Left ventricle myocardium superior (tissue), 1 donor: ENCODE measurements at regions not wholly inside any gene's neighbourhood (a gene's known extent, or its start where the extent isn't known, plus 50 kb on each side); places are given as distances from the start of the nearest gene placed in this dataset.
A peak's percentile ranks its signal among the peaks of the same experiment; 100 is the strongest.

ENCODE experiments used
- ATAC-seq: fragments of 200-7000 bp; cut with Tn5 transposase; one replicate; pipeline ENCODE4 v1.9.1; 2020; ENCODE audit warnings: mild to moderate bottlenecking, moderate library complexity
- DNase-seq: peaks from one replicate; pipeline ENCODE4 v3.0.0-alpha.2; 2020
- intact Hi-C: fragments of 100-400 bp; cut with micrococcal nuclease; formaldehyde crosslinking; loops from one replicate; pipeline ENCODE4 v1.11.0; 2022
- donor health status: DM: no; HTN: yes; CAD: no; lungs with severe emphysema.

DNA sequence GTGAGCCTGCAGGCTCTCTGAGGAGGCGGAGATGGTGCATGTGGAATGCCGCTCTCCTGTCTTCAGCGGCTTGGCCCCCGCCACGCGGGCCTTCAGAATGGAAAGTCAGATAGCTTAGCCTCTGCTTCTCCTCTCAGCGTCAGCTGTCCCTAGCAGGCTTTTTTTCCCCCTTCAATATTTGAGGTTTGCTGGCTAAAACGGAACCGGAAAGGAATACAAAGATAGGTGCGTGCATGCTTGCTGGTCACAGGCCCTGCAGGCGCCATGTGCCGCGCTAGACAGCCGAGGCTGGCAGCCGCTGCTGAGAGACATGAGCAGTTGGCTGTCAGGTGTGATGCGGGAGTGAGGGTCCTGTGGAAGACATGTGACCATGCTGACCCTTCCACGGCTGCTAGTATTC, 161.2 kb upstream of the COBL start:
- no peak for DNase-seq
- no peak for ATAC-seq
- intact Hi-C loops = no loop called here

DNA sequence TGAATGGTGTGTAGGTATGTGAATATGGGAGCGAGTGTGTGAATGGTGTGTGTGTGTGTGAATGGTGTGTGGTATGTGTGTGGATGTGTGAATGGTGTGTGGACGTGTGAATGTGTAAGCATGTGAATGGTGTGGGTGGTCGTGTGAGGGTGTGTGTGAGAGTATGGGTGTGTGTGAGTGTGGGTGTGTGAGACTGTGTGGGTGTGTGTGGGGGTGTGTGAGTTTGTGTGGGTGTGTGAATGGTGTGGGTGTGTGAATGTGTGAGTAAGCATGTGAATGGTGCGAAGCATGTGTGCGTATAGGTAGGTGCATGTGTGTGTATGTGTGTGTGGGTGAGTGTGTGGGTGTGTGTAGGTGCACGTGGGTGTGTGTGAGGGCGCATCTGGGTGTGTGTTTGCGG, 160.7 kb upstream of the COBL start:
- intact Hi-C loops = no loop called here
- ATAC-seq (no peak), DNase-seq (no peak)

GRCh38 chr7:51476026-51476425, 159.4 kb upstream of the COBL start:
- intact Hi-C loops = no loop called here
- no peak for ATAC-seq
- no peak for DNase-seq

DNA sequence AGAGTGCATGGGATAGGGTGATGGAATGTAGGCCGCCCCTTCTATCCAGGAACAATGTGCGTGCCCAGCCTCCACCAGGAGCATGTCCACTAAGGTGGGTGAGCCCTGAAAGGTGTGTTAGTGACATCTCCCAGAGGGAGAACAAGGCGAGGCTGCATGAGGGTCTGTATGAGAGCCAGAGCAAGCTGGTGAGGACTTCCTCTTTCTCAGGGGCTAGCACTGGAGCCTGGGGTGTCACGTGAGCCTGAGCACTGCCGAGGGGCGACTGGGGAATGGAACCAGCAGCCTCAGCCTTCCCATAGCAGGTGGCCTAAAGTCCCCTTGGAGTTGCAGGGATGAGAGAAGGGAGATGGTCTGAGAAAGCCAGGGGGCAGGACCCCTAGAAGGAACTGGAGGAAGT, 156.3 kb upstream of the COBL start:
- intact Hi-C loops = no loop called here

DNA sequence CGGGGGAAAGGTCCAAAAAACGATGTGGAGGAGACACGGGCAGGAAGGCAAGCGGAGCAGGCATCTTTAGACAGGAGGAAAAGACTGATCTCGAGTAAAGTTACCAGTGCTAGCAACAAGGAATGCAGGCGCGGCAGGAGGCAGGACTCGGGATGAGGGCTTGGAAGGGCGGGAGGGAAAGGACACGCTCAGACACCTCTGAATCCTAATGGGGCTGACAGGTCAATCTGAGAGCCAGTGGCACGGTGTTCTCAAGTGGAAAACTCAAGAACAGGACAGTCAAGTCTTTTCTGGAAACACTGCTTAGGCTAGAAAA, 155.3 kb upstream of the COBL start:
- ATAC-seq (no peak), DNase-seq (no peak)
- intact Hi-C loops = no loop called here

More for the DNA sequence above, 156.3 kb upstream of the COBL start:
- DNase-seq = no peak
- ATAC-seq = no peak

GRCh38 chr7:51471210-51471980, 154.8 kb upstream of the COBL start:
- ATAC-seq (no peak), DNase-seq (no peak)
- intact Hi-C loops = no loop called here

- DNase-seq (no peak), ATAC-seq (no peak)
- intact Hi-C loops = no loop called here
These were observed 150.9 kb upstream of the COBL start for GRCh38 chr7:51467384-51468017.

DNA sequence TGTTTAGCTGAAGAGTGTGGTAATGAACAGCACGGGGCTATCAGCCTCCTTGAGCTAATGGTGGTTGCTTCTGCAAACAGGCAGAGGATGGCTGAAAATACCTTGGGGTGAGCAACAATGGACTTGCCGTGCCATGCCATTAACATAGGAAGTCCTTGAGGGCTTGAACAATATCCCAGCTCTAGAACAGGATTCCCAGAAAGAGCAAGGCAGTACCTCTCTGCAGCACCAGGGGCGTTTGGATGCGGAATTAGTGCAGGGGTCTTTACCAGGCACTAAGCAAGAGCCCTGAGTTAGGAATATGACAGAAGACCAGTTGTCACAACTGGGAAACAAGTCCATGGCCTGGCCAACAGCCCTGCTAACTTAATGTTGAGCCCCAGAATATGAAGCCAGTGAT, 143.2 kb upstream of the COBL start:
- no peak for DNase-seq
- ATAC-seq = no peak
- intact Hi-C loops = no loop called here

DNA sequence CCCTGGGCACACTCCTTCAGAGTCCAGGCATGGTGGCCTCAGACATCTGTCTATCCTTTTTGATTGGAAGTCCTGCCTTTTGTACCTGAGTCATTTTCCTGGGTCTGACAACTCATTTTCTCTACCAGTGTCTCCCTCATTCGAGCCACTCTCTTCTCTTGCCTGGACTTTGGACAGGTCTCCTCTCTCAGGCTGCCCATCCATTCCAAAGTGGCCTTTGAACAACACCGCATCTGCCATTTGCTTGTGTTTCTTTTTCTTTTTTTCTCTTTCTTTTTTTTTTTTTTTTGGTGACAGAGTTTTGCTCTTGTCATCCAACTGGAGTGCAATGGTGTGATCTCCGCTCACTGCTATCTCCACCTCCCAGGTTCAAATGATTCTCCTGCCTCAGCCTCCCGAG, 142.1 kb upstream of the COBL start:
- no peak for ATAC-seq
- intact Hi-C loops = no loop called here
- DNase-seq = no peak

DNA sequence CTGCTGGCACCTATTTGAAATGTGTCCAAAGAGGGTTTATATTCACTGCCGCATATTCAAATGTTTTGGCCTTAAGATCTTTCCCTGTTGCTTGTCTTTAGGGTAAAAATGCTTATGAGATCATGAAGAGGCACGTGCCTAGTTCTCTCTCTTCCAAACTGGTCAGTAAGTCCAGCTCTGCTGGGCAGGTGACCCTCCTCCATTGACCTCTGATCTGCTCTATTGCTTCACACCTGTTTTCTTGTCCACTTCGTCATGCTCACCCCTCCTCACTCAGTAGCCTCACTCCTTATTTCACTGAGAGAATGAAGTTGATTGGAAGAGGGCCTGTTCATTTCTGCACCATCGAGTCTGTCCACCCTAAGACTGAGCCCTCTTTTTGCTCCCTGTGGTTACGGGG, 140.5 kb upstream of the COBL start:
- intact Hi-C loops = no loop called here
- no peak for ATAC-seq
- no peak for DNase-seq

DNA sequence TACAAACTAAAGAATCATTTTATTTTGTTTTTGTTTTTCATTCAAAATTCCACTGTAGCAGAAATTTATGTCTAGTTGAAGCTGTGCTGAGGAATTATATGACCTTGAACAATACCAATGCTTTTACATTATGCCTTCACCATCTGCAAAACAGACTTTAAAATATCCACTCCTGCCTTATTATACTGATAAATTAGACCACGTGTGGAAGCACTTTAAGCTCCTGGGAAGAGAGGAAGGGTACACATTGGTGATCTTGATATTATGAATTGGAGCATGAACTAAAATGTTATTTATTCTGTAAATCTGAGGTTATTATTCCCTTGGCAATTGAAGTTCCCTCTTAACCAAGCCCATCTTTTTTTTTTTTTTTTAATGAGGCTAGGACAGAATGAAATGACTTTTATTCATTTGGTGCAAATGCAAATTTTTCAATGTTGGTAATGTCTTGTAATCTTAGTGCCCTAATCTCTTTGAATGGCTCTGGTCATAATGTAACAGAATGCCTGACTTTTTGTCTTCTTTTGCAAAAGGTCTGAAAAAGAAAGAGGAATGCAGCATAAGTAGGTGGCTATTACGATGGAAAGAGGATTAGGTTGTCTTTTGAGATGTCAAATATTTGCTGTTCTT, 139.9 kb upstream of the COBL start:
- DNase-seq = no peak
- ATAC-seq = no peak
- intact Hi-C loops = no loop called here

DNA sequence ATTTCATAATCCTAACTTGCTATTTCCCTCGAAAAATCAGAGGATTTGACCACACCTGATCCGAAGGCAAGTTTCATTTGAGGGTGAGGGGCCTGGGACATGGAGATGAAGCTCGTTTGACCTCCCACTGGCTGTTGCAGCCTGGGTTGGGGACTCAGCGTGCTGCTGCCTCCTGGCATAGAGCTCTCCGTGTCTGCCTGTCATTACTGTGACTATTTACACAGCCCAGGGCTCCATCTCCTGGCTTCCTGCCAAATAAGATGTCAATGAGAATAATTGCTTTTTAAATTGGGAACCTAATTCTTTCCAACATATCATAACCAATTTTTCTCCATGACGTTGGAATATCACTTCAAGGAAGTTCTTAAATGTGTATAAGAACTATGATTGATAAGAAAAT, 139.3 kb upstream of the COBL start:
- intact Hi-C loops = no loop called here
- DNase-seq (no peak), ATAC-seq (peak; percentile 75)

DNA sequence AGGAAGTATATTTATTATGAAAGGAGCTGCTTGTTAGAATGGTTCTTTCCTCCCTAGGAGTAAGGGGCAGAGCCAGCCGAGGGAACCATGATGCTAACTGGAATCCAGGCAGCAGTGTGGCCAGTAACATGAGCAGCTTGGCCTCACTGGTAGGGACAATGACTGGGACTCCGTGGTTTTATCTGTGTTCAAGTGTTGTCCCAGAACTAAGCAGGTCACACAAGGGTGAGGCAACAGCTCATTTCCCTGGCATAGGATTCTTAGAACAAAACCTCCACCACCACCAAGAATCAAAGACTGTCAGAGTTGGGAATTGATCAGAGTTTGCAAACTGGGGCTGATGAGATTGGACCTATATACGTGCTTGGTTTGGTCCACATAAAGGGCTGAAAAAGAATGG, 138.9 kb upstream of the COBL start:
- ATAC-seq = peak; percentile 68

DNA sequence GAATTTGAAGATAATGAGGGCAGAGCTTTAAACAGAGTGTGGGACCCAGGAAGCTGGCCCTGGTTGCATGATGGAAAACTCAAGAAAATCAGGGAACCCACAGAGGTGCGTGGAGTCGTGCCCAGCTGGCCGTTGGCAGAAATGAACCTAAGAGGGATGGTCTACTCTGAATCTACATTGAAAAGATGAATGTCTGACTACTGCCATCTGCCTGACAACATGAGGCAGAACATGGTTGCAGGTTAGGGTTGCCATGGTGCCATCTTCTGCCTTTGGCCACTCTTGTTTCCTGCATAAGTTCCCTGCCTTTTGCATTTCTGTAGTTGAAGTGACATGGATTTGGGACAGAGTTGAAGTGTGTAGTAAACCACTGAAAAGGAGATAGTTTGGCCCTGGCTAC, 138.5 kb upstream of the COBL start:
- ATAC-seq = no peak
- intact Hi-C loops = no loop called here
- no peak for DNase-seq

More for the DNA sequence above, 138.9 kb upstream of the COBL start:
- DNase-seq = no peak
- intact Hi-C loops = no loop called here

DNA sequence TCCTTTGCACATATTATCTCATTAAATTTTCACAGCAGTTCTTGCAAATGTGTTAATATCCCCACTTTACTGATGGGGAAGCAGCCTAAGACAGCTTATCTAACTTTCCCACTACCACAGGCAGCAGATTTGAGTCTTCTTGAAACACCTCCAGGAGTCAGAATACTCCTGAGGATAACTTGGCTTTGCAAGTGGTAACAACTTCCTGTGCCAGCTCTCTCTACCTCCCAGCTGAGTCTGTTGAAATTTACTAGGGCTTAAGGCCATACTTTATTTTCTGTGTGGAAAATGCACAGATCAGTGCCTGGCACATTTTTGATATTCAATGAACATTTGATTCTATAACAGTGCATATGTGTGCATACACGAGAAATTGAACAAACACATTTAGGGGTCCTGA, 136.1 kb upstream of the COBL start:
- ATAC-seq = no peak
- no peak for DNase-seq
- intact Hi-C loops = no loop called here

- no peak for DNase-seq
- no peak for ATAC-seq
- intact Hi-C loops = no loop called here
These were observed 135.3 kb upstream of the COBL start for GRCh38 chr7:51451751-51452476.

DNA sequence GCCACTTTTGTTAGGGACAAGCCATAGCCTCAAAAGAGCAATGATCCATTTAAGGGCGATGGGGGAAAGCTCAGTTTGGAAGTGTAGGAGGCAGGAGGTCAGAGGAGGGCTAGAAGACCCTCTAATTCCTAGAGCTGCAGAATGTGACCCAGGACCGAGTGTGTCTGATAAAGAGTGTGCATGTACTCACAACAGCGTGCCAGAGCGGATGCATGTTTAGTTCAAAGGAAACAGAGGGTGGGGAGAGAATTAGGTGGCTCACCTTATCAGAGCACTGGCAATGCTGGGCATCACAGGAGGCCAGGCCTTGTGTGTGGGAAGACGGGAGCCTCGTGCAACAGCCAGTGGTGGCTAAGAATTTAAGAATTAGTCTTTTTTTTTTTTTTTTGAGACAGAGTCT, 133.9 kb upstream of the COBL start:
- ATAC-seq (no peak), DNase-seq (no peak)
- intact Hi-C loops = no loop called here

DNA sequence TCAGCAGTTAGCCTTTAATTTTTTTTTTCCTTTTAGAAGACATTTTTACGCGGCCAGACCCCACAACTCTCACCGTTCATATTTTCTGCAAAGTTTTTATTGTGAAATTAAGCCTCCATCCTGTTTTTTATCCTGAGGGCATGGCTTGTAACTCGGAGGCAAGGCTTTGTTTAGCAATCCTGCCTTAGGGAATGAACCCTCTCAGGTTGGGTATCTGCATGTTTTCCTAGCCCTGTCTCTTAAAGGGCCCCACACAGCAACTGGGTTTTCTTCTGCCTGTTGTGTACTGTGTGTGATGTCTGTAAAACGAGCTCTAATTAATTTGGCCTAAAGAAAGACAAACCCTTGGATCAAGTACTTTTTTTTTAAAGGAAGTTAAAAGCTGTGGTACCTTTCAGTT, 130.2 kb upstream of the COBL start:
- DNase-seq (no peak), ATAC-seq (no peak)
- intact Hi-C loops = no loop called here

GRCh38 chr7:51446356-51446755, 129.7 kb upstream of the COBL start:
- no peak for DNase-seq
- no peak for ATAC-seq
- intact Hi-C loops = no loop called here

DNA sequence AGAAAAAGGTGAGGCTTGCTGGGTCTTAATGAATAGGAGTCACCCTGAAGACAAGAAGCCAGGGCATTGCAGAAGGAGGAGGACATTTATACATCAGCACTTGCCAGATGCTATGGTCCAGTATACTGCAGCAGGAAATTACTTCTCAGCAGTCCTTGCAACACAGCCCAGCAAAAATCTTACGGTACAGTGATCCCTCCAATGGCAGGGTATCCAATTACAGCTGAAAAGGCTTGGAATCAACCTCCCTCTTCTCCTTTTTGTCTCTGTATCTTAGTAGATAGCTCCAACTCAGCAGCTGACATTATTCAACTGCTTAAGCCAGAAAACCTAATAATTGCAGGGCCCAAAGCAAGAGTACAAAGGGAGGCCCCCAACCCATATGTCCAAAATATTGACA, 128.3 kb upstream of the COBL start:
- intact Hi-C loops = no loop called here
- no peak for ATAC-seq
- DNase-seq = no peak
